Esophagus muscularis mucosa (tissue), 4 donors: ENCODE measurements at regions not wholly inside any gene's neighbourhood (a gene's known extent, or its start where the extent isn't known, plus 50 kb on each side); places are given as distances from the start of the nearest gene placed in this dataset.

ENCODE experiments used
- DNase-seq: peaks from one replicate; pipeline ENCODE4 v3.0.0-alpha.2; 2017; ENCODE audit errors: extremely low spot score
- H3K27ac ChIP-seq, 4 donors: fragments of 200-600 bp; sonication (generic); replicated peaks in 1 of 4; 1 replicate in 3 of 4; 2 replicates in 1 of 4; pipeline ENCODE4 v1.5.1; 2016 to 2019; ENCODE audit warnings: mild to moderate bottlenecking in 1 of 4
- H3K27me3 ChIP-seq, 4 donors: fragments of 200-600 bp; sonication (generic); one replicate each; pipeline versions ENCODE4 v1.5.1 to v1.6.0; 2016 to 2019
- H3K36me3 ChIP-seq, 4 donors: fragments of 200-600 bp; sonication (generic); one replicate each; pipeline ENCODE4 v1.5.1; 2016 to 2019
- H3K4me1 ChIP-seq, 4 donors: fragments of 200-600 bp; sonication (generic); one replicate each; pipeline ENCODE4 v1.5.1; 2016 to 2019
- H3K4me3 ChIP-seq, 4 donors: fragments of 200-600 bp; sonication (generic); 1 replicate in 2 of 4; 2 replicates in 2 of 4; pipeline ENCODE4 v1.5.1; 2016 to 2019; ENCODE audit warnings: mild to moderate bottlenecking in 4 of 4, moderate library complexity in 1 of 4
- H3K9me3 ChIP-seq, 4 donors: fragments of 200-600 bp; sonication (generic); 1 replicate in 3 of 4; 2 replicates in 1 of 4; pipeline ENCODE4 v1.5.1; 2016 to 2019
- CTCF ChIP-seq, 3 experiments: fragments of 200-600 bp in 2 of 3; fragments of 450-650 bp in 1 of 3; sonication (generic) in 2 of 3; IDR thresholded peaks; one replicate each; pipeline ENCODE4 v1.5.1; 2017 to 2019; ENCODE audit warnings: antibody characterized with exemption in 3 of 3, mild to moderate bottlenecking in 2 of 3, moderate library complexity in 1 of 3
- EP300 ChIP-seq: sonication (generic); formaldehyde crosslinking; IDR thresholded peaks from one replicate; pipeline ENCODE4 v1.6.1; 2017; ENCODE audit warnings: antibody characterized with exemption
- POLR2A ChIP-seq: fragments of 450-650 bp; IDR thresholded peaks from one replicate; pipeline ENCODE4 v1.6.1; 2017; ENCODE audit warnings: antibody characterized with exemption, moderate library complexity, mild to moderate bottlenecking, low read depth
- POLR2AphosphoS5 ChIP-seq, 2 donors: sonication (generic); formaldehyde crosslinking; IDR thresholded peaks; one replicate each; pipeline ENCODE4 v1.6.1; 2017; ENCODE audit warnings: antibody characterized with exemption in 2 of 2
- WGBS: methylation state at CpG from one replicate; pipeline ENCODE4 v1.1.5; 2018; 5-methylcytosine and 5-hydroxymethylcytosine counted together
- intact Hi-C: fragments of 100-400 bp; cut with DNase I; formaldehyde crosslinking; loops from one replicate; pipeline ENCODE4 v1.15.1; 2023

GRCh38 chr22:22048981-22049531 is 66.5 kb upstream of the TOP3B start:
- H3K9me3 ChIP-seq = peaks cover 0 to 3% (median 0%) of the 10 kb centered on the region in 4 donors
- H3K27ac ChIP-seq = no peak overlapping the region
- TF ChIP-seq POLR2A = no peak
- TF ChIP-seq POLR2AphosphoS5 (IDR thresholded peaks at IDR 0.05) = no peak
- no peak for TF ChIP-seq EP300
- no peaks in the 10 kb centered on the region for H3K4me1 ChIP-seq
- peak; percentile 60 for DNase-seq
- H3K4me3 ChIP-seq = no peak overlapping the region
- no peaks in the 10 kb centered on the region for H3K36me3 ChIP-seq
- intact Hi-C loops = no loop called here
- H3K27me3 ChIP-seq = peaks cover 0 to 11% (median 0%) of the 10 kb centered on the region in 4 donors
- WGBS = 30% methylated on average over 2 of the region's 2 CpGs

DNA sequence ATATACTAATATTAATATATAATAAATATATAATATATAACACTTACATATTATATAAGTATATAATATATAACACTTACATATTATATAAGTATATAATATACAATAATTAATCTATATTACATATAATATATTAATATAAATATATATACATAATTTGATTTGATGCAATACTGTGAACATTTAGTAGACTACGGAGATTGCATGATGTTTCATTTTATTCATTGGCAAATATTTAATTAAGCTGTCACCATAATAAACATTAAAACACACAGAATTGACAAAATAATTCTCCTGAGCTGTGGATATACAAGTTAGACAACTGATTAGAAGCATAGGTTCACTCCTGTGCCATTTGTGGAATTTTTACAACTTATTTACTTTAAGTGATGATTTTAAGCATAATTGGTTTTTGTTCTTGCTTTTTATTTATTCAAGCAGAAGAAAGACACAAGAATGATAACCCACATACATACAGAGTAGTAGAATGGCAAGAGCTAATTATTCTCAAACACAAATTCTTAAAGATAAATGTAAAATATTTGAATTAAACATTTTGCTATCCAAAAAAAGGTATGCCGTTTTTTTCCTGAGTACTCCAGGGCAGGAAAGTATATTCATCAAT is 65.8 kb upstream of the TOP3B start:
- Histone ChIP-seq H3K27ac (no peak overlapping the region), H3K27me3 (peaks cover 0 to 11% (median 0%) of the 10 kb centered on the region in 4 donors), H3K4me3 (no peak overlapping the region), H3K9me3 (peaks cover 0 to 3% (median 0%) of the 10 kb centered on the region in 4 donors), H3K36me3 (no peaks in the 10 kb centered on the region), H3K4me1 (no peaks in the 10 kb centered on the region)
- no peak for TF ChIP-seq EP300
- no peak for TF ChIP-seq POLR2A
- no peak for TF ChIP-seq CTCF (IDR thresholded peaks at IDR 0.05)
- TF ChIP-seq POLR2AphosphoS5 (IDR thresholded peaks at IDR 0.05) = no peak
- 65% methylated on average over 2 of the region's 2 CpGs for WGBS
- DNase-seq = no peak
- intact Hi-C loops = no loop called here

DNA sequence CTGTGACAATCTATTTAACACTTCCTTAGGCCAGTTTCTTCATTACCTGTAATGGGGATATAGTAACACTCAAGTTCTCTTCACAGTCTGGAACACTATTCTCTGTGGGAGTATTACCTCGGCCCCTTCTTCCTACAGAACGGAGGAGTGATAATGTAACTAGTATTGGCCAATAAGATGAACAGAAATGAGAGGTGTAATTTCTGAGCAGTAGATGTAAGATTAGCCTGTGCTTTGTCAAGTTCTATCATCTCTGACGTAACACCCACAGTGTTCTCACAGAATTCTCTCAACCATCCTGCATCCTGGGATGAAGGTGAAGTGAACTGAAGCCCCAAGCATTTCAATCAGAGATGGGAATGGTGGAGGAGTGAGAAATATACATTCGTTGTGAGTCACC is 65.2 kb upstream of the TOP3B start:
- TF ChIP-seq POLR2A (no peak), POLR2AphosphoS5 (IDR thresholded peaks at IDR 0.05) (no peak), CTCF (IDR thresholded peaks at IDR 0.05) (no peak), EP300 (no peak)
- Histone ChIP-seq H3K4me1 (no peaks in the 10 kb centered on the region), H3K9me3 (peaks cover 0 to 2% (median 0%) of the 10 kb centered on the region in 4 donors), H3K36me3 (no peaks in the 10 kb centered on the region), H3K27ac (no peak overlapping the region), H3K27me3 (peaks cover 0 to 11% (median 0%) of the 10 kb centered on the region in 4 donors), H3K4me3 (no peak overlapping the region)
- intact Hi-C loops = no loop called here
- DNase-seq = peak; percentile 42
- 75% methylated on average over 4 of the region's 4 CpGs for WGBS

DNA sequence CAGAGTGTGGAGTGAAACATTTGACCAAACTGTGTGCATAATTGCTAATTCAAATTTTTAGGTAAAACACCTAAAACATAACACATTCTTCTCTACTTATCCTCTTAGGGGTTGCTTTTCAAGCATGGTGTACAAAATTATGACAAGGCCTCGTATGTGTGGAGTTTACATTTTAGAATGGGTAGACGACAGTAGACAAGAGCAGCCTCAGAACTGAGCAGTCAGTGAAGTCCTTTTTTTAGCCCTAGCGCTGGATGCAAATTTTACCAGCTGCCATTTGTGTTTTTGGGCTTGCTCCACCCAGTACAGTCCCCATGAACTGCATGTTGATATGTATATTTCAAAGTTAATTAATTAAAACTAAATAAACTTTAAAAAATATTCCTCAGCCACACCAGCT is 64.7 kb upstream of the TOP3B start:
- no peaks in the 10 kb centered on the region for H3K4me1 ChIP-seq
- H3K9me3 ChIP-seq = no peaks in the 10 kb centered on the region
- DNase-seq = peak; percentile 29
- no peak overlapping the region for H3K27ac ChIP-seq
- no peak overlapping the region for H3K4me3 ChIP-seq
- H3K36me3 ChIP-seq = no peaks in the 10 kb centered on the region
- intact Hi-C loops = no loop called here
- peaks cover 0 to 11% (median 0%) of the 10 kb centered on the region in 4 donors for H3K27me3 ChIP-seq
- 66% methylated on average over 3 of the region's 3 CpGs for WGBS
- TF ChIP-seq EP300 (no peak), POLR2AphosphoS5 (IDR thresholded peaks at IDR 0.05) (no peak), CTCF (IDR thresholded peaks at IDR 0.05) (no peak)

DNA sequence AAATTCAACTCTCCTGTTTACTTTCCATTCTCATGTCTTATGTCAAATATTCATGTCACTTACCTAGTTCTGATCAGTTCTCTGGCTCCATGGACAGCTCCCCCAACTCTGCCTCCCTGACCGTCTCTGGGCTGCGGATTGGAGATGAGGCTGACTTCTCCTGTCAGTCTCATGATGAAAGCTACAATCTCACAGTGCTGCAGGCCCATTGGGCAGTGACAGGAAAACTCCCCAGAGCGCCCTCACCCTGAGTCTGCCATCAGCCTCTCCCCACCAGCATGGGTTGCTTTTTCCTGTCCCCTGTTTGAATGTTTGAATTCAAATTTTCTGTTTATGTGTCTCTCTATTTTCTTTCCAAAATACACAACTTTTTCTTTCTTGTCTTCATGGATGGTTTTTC is 63.8 kb upstream of the TOP3B start:
- no peak overlapping the region for H3K27ac ChIP-seq
- no peak overlapping the region for H3K4me3 ChIP-seq
- intact Hi-C loops = no loop called here
- peak; percentile 55 for DNase-seq
- TF ChIP-seq POLR2A = no peak
- no peak for TF ChIP-seq POLR2AphosphoS5 (IDR thresholded peaks at IDR 0.05)
- no peak for TF ChIP-seq CTCF (IDR thresholded peaks at IDR 0.05)
- no peak for TF ChIP-seq EP300
- no peaks in the 10 kb centered on the region for H3K4me1 ChIP-seq
- H3K9me3 ChIP-seq = no peaks in the 10 kb centered on the region
- H3K36me3 ChIP-seq = no peaks in the 10 kb centered on the region
- WGBS = 38% methylated on average over 3 of the region's 3 CpGs
- peaks cover 0 to 11% (median 0%) of the 10 kb centered on the region in 4 donors for H3K27me3 ChIP-seq
